SU-DHL-6 (cell line): ENCODE measurements at regions not wholly inside any gene's neighbourhood (a gene's known extent, or its start where the extent isn't known, plus 50 kb on each side); places are given as distances from the start of the nearest gene placed in this dataset.

ENCODE experiments used
- H2AFZ ChIP-seq: fragments of 200-600 bp; sonication (generic); 2 replicates; pipeline ENCODE4 v1.6.1; 2014; ENCODE audit warnings: low read depth, mild to moderate bottlenecking, moderate library complexity, mixed read lengths, antibody characterized with exemption, low read length; ENCODE audit not compliant: severe bottlenecking
- H3F3A ChIP-seq: fragments of 200-600 bp; shearing (Covaris generic); 2 replicates; pipeline ENCODE4 v1.6.0; 2016; ENCODE audit warnings: antibody characterized with exemption, mild to moderate bottlenecking; ENCODE audit not compliant: insufficient read depth
- H3K27ac ChIP-seq: fragments of 200-600 bp; sonication (generic); 2 replicates; pipeline ENCODE4 v1.5.1; 2016; ENCODE audit warnings: low read depth, mild to moderate bottlenecking, low read length, moderate library complexity, mixed read lengths
- H3K27me3 ChIP-seq: fragments of 200-600 bp; sonication (generic), shearing (Covaris generic); 2 replicates; pipeline ENCODE4 v1.6.0; 2014; ENCODE audit warnings: mild to moderate bottlenecking, low read length
- H3K36me3 ChIP-seq: fragments of 200-600 bp; sonication (generic); 2 replicates; pipeline ENCODE4 v1.6.1; 2014; ENCODE audit warnings: mild to moderate bottlenecking, low read length, mixed read lengths
- H3K4me2 ChIP-seq: fragments of 300-600, 200-600 bp; shearing (Covaris generic), sonication (generic); 2 replicates; pipeline ENCODE4 v1.6.0; 2014; ENCODE audit warnings: low read length, low read depth, mild to moderate bottlenecking; ENCODE audit not compliant: poor library complexity, severe bottlenecking
- H3K4me3 ChIP-seq: fragments of 200-600 bp; sonication (generic); 2 replicates; pipeline ENCODE4 v1.5.1; 2014; ENCODE audit warnings: antibody characterized with exemption, low read length, mild to moderate bottlenecking, mixed read lengths; ENCODE audit not compliant: insufficient read depth, poor library complexity, severe bottlenecking
- H3K79me2 ChIP-seq: fragments of 200-600 bp; sonication (generic); 2 replicates; pipeline ENCODE4 v1.6.1; 2014; ENCODE audit warnings: mild to moderate bottlenecking, low read length, moderate library complexity; ENCODE audit not compliant: insufficient read depth
- H3K9ac ChIP-seq: fragments of 200-600 bp; sonication (generic); 2 replicates; pipeline ENCODE4 v1.7.0; 2014; ENCODE audit warnings: mild to moderate bottlenecking, low read length
- H3K9me2 ChIP-seq: fragments of 200-600 bp; sonication (generic); replicated peaks from 2 replicates; pipeline ENCODE4 v1.6.1; 2014; ENCODE audit warnings: low read length; ENCODE audit not compliant: insufficient read depth
- H3K9me3 ChIP-seq: fragments of 200-600 bp; sonication (generic); 2 replicates; pipeline ENCODE4 v1.6.1; 2014; ENCODE audit warnings: low read length, mixed read lengths; ENCODE audit not compliant: insufficient read depth
- H4K20me1 ChIP-seq: fragments of 200-600 bp; sonication (generic); 2 replicates; pipeline ENCODE4 v1.6.1; 2014; ENCODE audit warnings: low read depth, mild to moderate bottlenecking, antibody characterized with exemption, low read length, moderate library complexity, mixed read lengths
- EZH2phosphoT487 ChIP-seq: fragments of 200-600 bp; sonication (generic), shearing (Covaris generic); conservative IDR thresholded peaks from 2 replicates; pipeline ENCODE4 v1.6.1; 2018; ENCODE audit warnings: mild to moderate bottlenecking, antibody characterized with exemption, low read length, moderate library complexity, mixed read lengths
- TF ChIP-seq, protein P1 (sequence below): fragments of 200-600 bp; sonication (generic); IDR thresholded peaks from one replicate; pipeline ENCODE4 v1.5.1; 2017; ENCODE audit warnings: antibody characterized with exemption, mild to moderate bottlenecking, low read length, moderate library complexity; ENCODE audit not compliant: insufficient read depth, poor library complexity, severe bottlenecking

GRCh38 chrX:137233478-137233877 lies 199.7 kb upstream of the GPR101 start:
- H3K9ac ChIP-seq: no peak overlapping the region
- H3K4me3 ChIP-seq: no peak overlapping the region
- no peaks in the 10 kb centered on the region for H4K20me1 ChIP-seq
- H3F3A ChIP-seq: no peaks in the 10 kb centered on the region
- no peaks in the 10 kb centered on the region for H3K79me2 ChIP-seq
- no peak overlapping the region for H3K27ac ChIP-seq
- no peak overlapping the region for H2AFZ ChIP-seq
- no peaks in the 10 kb centered on the region for H3K36me3 ChIP-seq
- H3K9me2 ChIP-seq: no peaks in the 10 kb centered on the region
- H3K4me2 ChIP-seq: no peak overlapping the region
- TF ChIP-seq EZH2phosphoT487: no peak
- TF ChIP-seq, protein P1, sequence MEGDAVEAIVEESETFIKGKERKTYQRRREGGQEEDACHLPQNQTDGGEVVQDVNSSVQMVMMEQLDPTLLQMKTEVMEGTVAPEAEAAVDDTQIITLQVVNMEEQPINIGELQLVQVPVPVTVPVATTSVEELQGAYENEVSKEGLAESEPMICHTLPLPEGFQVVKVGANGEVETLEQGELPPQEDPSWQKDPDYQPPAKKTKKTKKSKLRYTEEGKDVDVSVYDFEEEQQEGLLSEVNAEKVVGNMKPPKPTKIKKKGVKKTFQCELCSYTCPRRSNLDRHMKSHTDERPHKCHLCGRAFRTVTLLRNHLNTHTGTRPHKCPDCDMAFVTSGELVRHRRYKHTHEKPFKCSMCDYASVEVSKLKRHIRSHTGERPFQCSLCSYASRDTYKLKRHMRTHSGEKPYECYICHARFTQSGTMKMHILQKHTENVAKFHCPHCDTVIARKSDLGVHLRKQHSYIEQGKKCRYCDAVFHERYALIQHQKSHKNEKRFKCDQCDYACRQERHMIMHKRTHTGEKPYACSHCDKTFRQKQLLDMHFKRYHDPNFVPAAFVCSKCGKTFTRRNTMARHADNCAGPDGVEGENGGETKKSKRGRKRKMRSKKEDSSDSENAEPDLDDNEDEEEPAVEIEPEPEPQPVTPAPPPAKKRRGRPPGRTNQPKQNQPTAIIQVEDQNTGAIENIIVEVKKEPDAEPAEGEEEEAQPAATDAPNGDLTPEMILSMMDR: no peak
- no peaks in the 10 kb centered on the region for H3K27me3 ChIP-seq
- no peaks in the 10 kb centered on the region for H3K9me3 ChIP-seq

- Histone ChIP-seq H3K79me2 (no peaks in the 10 kb centered on the region), H2AFZ (no peak overlapping the region), H3K9me2 (no peaks in the 10 kb centered on the region), H3K27ac (no peak overlapping the region), H3K9me3 (no peaks in the 10 kb centered on the region), H3K9ac (no peak overlapping the region), H4K20me1 (no peaks in the 10 kb centered on the region), H3F3A (no peaks in the 10 kb centered on the region), H3K4me3 (no peak overlapping the region), H3K36me3 (no peaks in the 10 kb centered on the region), H3K27me3 (no peaks in the 10 kb centered on the region), H3K4me2 (no peak overlapping the region)
- TF ChIP-seq, protein P1: no peak
- TF ChIP-seq EZH2phosphoT487: no peak
Observed at GRCh38 chrX:137227151-137227550, 193.4 kb upstream of the GPR101 start.

GRCh38 chrX:137215467-137215866 lies 181.7 kb upstream of the GPR101 start:
- H3K9me3 ChIP-seq: no peaks in the 10 kb centered on the region
- TF ChIP-seq, protein P1: no peak
- no peak for TF ChIP-seq EZH2phosphoT487
- no peaks in the 10 kb centered on the region for H3K27me3 ChIP-seq
- H3K27ac ChIP-seq: no peak overlapping the region
- no peaks in the 10 kb centered on the region for H3F3A ChIP-seq
- no peaks in the 10 kb centered on the region for H3K36me3 ChIP-seq
- no peak overlapping the region for H3K4me3 ChIP-seq
- no peaks in the 10 kb centered on the region for H3K79me2 ChIP-seq
- no peaks in the 10 kb centered on the region for H4K20me1 ChIP-seq
- no peak overlapping the region for H3K4me2 ChIP-seq
- H2AFZ ChIP-seq: no peak overlapping the region
- H3K9me2 ChIP-seq: no peaks in the 10 kb centered on the region
- H3K9ac ChIP-seq: no peak overlapping the region
